Neural crest cell (in vitro differentiated cells): ENCODE measurements at regions not wholly inside any gene's neighbourhood (a gene's known extent, or its start where the extent isn't known, plus 50 kb on each side); places are given as distances from the start of the nearest gene placed in this dataset.

Experiments used
- DNase-seq: peaks from one replicate; pipeline ENCODE4 v3.0.0; 2021; ENCODE audit warnings: low read depth, mixed read lengths, low spot score
- H3K27ac Mint-ChIP-seq: one replicate; pipeline ENCODE4 v1.8.0; 2021; ENCODE audit warnings: mild to moderate bottlenecking, mixed read lengths; ENCODE audit not compliant: unreplicated experiment
- H3K27me3 Mint-ChIP-seq: 2 replicates; pipeline ENCODE4 v1.8.0; 2021; ENCODE audit warnings: low read depth, mild to moderate bottlenecking, mixed read lengths
- H3K36me3 Mint-ChIP-seq: 2 replicates; pipeline ENCODE4 v1.8.0; 2021; ENCODE audit warnings: low read depth, mild to moderate bottlenecking, mixed read lengths
- H3K4me1 Mint-ChIP-seq: 2 replicates; pipeline ENCODE4 v1.8.0; 2021; ENCODE audit warnings: mixed read lengths
- H3K4me3 Mint-ChIP-seq: one replicate; pipeline ENCODE4 v1.8.0; 2021; ENCODE audit warnings: mild to moderate bottlenecking, mixed read lengths
- H3K9me3 Mint-ChIP-seq: 2 replicates; pipeline ENCODE4 v1.8.0; 2021; ENCODE audit warnings: mixed read lengths
- CTCF ChIP-seq: fragments of 200-600 bp; sonication (generic); conservative IDR thresholded peaks from 2 replicates; pipeline ENCODE4 v1.5.0; 2021; ENCODE audit warnings: antibody characterized with exemption, mild to moderate bottlenecking

DNA sequence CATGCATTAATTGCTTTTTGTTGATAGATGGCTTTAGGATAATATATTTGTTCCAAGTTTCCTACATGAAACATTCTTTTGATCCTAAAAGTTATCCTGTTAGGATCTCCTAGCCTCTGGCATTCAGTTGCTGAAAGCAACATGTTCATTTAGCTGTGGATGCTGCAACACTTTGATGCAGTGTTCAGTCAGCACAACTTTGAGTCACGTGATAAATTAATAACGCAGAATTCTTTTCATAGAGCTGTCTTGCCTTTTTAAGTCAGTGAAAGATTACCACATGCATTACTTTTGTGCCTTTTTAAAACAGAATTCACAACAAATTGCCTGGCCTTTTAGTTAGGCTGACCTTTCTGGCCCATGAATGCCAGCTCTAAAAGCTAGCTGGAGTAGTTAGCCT, 1467.9 kb upstream of the ZEB2 start:
- no peaks in the 10 kb centered on the region for H3K27me3 Mint-ChIP-seq
- peaks cover 4% of the 10 kb centered on the region for H3K36me3 Mint-ChIP-seq
- H3K9me3 Mint-ChIP-seq: peaks cover 6% of the 10 kb centered on the region
- H3K4me1 Mint-ChIP-seq: peaks cover 20% of the 10 kb centered on the region
- DNase-seq: no peak
- H3K27ac Mint-ChIP-seq: no peak overlapping the region
- no peak for TF ChIP-seq CTCF
- no peak overlapping the region for H3K4me3 Mint-ChIP-seq

DNA sequence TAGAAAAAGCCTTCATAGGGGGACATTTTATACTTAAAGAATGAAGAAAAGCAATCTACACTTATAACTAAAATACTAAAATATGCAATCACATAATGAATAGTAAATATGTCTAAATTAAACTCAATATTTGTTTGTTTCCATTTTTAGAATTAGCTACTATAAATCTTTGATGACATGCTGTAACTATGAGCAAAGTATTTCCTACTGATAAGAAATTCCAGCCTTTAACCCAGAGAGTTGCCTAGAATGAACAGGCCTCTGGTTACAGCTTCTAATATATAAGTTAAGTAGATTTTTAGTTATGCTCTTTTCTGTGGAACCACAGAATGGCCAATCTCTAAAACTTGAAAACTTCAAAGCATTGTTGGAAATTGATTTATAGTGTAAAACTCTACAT, 1465.6 kb upstream of the ZEB2 start:
- Mint-ChIP-seq H3K9me3 (no peaks in the 10 kb centered on the region), H3K36me3 (no peaks in the 10 kb centered on the region)
- TF ChIP-seq CTCF: no peak

GRCh38 chr2:145984580-145984979, 1464.7 kb upstream of the ZEB2 start:
- Mint-ChIP-seq H3K27me3 (no peaks in the 10 kb centered on the region), H3K4me3 (no peak overlapping the region), H3K27ac (no peak overlapping the region)

More for the DNA sequence above, 1465.6 kb upstream of the ZEB2 start:
- H3K4me3 Mint-ChIP-seq: no peak overlapping the region
- no peak overlapping the region for H3K27ac Mint-ChIP-seq
- no peaks in the 10 kb centered on the region for H3K27me3 Mint-ChIP-seq
- peaks cover 20% of the 10 kb centered on the region for H3K4me1 Mint-ChIP-seq
- DNase-seq: no peak

DNA sequence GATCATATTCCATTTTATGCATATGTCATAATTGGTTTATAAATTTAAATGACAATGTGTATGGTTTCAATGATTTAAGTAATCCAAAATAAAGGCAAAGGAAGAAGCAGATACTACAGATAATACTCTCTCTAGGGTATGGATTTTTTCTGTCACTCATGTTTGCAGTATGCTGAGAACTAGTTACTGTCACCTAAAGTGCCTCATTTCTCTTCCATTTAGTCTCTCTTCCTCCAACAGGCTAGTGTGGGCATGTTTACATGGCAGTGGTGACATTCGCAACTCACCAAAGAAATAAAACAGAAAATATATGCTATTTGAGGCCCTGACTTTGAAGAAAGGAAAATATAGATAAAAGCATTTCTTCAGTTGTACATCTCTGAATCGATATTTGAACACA, 1460.4 kb upstream of the ZEB2 start:
- no peaks in the 10 kb centered on the region for H3K27me3 Mint-ChIP-seq
- DNase-seq: no peak
- no peak overlapping the region for H3K27ac Mint-ChIP-seq
- TF ChIP-seq CTCF: no peak
- H3K9me3 Mint-ChIP-seq: no peaks in the 10 kb centered on the region
- H3K36me3 Mint-ChIP-seq: no peaks in the 10 kb centered on the region
- peaks cover 4% of the 10 kb centered on the region for H3K4me1 Mint-ChIP-seq
- H3K4me3 Mint-ChIP-seq: no peak overlapping the region

More at GRCh38 chr2:145984580-145984979, 1464.7 kb upstream of the ZEB2 start:
- no peak for DNase-seq
- no peaks in the 10 kb centered on the region for H3K36me3 Mint-ChIP-seq
- no peak for TF ChIP-seq CTCF
- H3K9me3 Mint-ChIP-seq: no peaks in the 10 kb centered on the region
- H3K4me1 Mint-ChIP-seq: peaks cover 20% of the 10 kb centered on the region

- no peaks in the 10 kb centered on the region for H3K4me1 Mint-ChIP-seq
- no peak for TF ChIP-seq CTCF
Observed at GRCh38 chr2:145975406-145975805, 1455.5 kb upstream of the ZEB2 start.

DNA sequence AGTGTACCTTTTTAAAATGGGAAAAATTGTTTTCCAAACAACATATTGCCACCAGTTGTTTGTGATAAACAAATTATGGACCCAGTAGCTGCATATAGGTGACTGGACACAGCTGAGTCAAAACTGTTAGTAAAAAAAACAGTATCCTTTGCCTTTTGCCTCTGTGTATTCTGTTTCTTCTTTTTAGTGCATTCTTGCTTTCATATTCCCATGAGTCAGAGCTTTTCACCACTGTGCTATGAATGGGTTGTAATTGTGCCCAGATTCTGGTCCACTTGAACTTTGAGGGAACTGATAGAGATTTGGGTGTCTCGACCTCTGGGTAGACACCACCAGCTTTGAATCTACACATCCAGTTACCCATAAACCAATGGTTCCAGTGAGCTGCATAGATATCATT, 1441.9 kb upstream of the ZEB2 start:
- Mint-ChIP-seq H3K4me3 (no peak overlapping the region), H3K27ac (no peak overlapping the region), H3K36me3 (peaks cover 34% of the 10 kb centered on the region), H3K4me1 (no peaks in the 10 kb centered on the region), H3K27me3 (no peaks in the 10 kb centered on the region), H3K9me3 (peaks cover 31% of the 10 kb centered on the region)
- DNase-seq: no peak
- no peak for TF ChIP-seq CTCF

More at GRCh38 chr2:145975406-145975805, 1455.5 kb upstream of the ZEB2 start:
- Mint-ChIP-seq H3K27me3 (no peaks in the 10 kb centered on the region), H3K9me3 (peaks cover 2% of the 10 kb centered on the region), H3K4me3 (no peak overlapping the region), H3K36me3 (no peaks in the 10 kb centered on the region), H3K27ac (no peak overlapping the region)
- DNase-seq: no peak
